Pons (tissue), 1 donor: ENCODE measurements at regions not wholly inside any gene's neighbourhood (a gene's known extent, or its start where the extent isn't known, plus 50 kb on each side); places are given as distances from the start of the nearest gene placed in this dataset.
"Not testable (repeated sequence)": the region's sequence is repeated elsewhere in the genome, so short reads cannot be mapped to it uniquely, and the experiment has no call there.

Experiments
- DNase-seq: peaks from one replicate; pipeline ENCODE4 v3.0.0-alpha.2; 2016; ENCODE audit warnings: low spot score

DNA sequence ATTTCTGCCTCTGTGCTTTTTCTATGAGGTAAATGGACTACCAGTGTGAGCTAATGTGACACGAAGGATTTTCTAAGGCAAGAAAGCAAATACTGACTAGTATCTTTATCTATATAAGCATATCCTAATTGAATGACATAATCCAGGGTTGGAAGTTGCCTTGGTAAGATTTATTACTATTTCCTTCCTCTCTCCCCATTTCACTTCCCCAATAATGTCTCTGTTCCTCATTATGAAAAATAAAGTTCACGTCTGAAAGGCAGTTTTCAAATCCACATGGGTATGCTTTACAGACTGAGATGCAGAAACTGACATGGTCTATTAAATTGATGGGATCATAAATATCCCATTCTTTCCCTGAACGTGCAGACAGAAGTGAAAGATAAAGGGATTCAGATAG is 86.0 kb downstream of the DTWD1 start:
- DNase-seq: no peak

DNA sequence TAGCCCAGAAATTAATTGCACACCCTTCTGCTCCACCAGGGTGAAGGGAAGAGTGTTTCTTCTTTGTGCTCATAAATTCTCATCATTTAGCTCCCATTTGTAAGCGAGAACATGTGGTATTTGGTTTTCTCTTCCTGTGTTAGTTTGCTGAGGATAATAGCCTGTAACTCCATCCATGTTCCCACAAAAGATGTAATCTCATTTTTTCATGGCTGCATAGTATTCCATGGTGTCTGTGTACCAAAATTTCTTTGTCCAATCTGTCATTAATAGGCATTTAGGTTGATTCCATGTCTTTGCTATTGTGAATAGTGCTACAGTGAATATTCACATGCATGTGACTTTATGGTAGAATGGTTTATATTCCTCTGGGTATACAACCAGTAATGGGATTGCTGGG is 86.8 kb downstream of the DTWD1 start:
- DNase-seq: no peak

DNA sequence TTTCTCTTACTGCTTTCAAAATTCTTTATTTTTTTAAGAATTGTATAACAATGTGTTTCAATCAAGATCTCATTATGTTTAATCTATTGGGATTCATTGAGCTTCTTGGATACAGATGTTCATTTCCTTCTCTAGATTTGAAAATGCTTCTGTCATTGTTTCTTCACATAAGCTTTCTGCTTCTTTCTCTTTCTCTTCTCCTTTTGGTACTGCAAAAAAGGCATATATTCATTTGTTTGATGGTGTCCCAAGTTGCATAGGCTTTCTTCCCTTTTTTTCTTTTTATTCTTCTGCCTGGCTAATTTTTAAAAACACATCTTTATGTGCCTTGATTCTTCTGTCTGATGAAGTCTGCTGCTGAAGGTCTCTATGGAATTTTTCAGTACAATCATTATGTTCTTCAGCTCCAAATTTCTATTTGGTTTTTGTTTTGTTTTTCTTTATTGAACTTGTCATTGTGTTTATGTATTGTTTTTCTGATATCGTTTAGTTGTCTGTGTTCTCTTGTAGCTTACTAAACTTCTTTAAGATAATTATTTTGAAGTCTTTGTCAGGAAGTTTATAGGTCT is 88.9 kb downstream of the DTWD1 start:
- no peak for DNase-seq

DNA sequence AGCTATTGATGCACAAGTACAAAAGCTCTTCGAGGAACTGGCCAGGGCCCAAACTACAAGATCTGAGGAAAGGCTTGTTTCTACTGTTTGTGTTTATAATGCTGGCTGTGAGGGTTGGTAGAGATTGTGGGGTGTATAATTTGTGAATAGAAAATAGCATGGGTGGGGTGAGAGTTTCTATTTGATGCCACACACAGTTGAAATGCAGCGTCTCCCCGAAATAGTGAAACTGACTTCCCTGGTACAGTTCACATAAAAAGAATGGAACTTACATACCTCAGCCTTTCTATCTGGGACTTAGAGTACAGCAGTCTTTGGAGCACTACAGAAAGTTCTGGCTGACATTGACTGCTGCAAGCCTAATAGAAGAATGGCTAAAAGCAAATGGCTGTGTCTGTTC is 91.3 kb downstream of the DTWD1 start:
- DNase-seq: peak; percentile 31

DNA sequence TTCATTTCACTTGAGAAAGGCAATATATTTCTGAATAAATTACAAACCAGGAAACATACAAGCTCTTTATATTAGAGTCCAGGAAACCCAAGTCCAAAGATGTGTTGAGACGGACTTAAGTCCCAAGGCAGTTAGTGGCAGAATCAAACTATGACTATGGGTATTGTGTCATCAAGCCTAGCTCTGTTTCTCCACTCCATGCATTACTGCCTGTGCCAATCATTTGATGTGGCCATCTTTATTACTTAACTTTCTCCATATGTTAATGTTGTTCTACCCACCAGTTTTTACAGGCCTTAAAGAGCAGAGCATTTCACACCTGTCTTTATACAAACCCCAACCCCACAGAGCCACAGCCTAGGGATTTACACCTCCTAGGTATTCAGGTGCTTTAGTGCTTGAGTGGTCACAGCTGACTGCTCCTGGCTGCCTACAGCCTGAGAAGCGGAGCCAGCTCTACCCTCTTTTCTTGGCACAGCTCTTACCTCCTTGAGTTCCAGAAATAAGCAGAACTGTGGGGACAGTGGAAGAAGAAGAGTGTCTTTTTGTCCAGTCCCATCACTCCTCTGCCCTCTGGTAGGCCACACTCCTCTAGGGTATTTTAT is 92.1 kb downstream of the DTWD1 start:
- no peak for DNase-seq

DNA sequence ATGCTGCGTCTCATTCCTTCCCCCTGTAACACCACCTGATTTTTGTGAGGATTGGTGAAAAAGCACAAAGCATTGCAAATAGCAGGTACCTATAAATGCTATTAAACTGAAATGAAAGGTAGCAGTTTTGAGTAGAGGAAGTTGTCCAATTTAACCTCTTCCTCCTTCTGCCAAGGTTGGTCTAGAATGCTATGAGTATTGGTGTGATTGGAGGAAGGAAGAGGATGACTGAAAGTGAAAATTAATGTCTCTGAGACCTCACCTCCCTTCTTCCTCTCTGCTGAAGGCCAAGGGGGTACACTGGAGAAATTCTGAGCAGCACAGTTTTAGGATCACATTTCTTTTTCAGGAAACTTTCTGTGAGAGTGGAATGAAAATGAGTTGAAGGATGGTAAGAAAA is 94.4 kb downstream of the DTWD1 start:
- DNase-seq: no peak

DNA sequence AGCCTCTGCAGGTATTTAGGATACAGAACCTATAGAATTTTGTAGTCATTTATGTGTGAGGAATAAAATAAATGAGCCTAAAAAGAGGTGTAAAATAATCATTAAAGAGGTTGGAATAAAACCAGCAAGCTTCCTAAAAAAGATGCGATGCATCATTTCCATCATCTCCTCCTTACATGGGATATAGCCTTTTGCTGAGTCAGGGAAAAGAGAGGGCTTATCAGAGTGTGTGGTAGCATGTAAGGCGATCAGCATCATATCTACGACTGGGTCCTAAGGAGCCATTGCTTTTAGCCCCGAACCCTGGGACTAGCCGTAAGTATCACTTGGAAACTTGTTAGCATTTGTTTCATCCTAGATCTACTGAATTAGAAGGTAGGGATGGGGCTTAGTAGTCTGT is 94.9 kb downstream of the DTWD1 start:
- DNase-seq: no peak

DNA sequence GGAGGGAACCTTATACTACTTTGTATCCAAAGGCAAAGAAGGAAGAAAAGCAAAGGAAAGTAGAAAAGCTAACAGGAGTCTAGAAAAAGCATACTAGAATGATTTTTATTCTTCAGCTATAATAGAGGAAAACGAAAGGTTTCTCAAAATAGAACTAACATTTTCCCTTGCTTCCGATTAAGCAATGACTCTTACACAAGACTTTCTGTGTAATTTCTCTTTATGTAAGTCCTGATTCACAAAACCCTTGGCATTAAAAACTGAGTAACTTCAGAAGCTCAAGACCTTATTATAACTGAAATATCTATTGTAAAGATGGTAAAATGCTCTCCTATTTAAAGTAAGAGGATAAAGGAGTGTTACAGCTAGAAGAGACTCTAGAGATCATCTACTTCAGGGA is 97.4 kb downstream of the DTWD1 start:
- DNase-seq: peak; percentile 3

DNA sequence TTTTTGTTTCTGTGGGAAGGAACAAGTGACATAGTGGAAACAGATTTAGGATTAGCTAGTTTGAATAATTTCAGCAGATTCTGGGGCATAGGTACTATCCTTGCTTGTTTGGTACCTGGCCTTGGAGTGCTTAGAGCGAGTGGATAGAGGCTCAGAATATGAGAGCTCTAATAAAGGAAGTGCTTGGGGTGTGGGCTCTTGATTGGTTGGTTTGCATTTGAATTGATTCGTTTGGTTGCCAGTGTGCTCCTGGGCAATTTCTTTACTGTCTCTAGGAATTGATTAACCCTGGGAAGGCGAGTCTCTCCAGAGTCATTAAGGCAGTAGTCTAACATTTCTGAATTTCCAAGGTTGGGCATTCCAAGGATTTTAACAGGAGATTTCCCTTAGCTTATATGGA is 98.0 kb downstream of the DTWD1 start:
- DNase-seq: no peak

DNA sequence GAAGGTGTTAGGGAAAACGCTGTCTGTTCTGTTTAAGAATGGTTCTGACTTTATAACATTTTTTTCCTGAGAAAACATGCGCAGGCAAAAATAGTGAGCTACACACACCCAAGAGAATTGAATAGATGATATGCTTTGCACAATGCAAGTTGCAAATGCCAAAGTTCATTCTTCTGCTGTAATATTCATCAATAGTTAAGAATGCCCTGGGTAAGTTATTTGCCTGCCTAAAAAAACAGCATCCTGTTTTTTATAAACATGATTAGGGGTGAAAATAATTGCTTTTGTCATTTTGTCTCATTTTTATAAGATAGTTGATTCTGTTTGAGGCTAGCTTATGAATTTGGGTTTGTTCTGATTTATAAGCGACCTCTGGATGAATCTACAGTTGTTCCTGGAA is 99.4 kb downstream of the DTWD1 start:
- no peak for DNase-seq

DNA sequence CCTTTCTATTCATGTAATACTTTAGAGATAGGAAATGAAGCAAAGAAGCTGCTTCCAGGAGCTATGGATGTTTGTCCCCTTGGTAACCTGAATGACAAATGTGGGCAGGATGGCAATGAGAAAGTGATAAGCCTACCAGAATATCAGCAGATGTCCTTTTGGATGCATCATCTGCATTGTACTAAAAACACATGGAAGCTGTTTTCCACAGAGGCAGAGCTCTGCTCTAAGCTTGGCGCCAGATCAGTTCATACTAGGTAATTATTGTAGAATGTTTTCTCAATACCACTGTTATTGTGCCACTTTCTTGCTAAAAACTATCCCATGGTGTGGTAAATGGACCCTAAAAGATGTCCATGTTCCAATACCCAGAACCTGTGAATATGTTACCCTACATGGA is 100.2 kb downstream of the DTWD1 start:
- DNase-seq: no peak

DNA sequence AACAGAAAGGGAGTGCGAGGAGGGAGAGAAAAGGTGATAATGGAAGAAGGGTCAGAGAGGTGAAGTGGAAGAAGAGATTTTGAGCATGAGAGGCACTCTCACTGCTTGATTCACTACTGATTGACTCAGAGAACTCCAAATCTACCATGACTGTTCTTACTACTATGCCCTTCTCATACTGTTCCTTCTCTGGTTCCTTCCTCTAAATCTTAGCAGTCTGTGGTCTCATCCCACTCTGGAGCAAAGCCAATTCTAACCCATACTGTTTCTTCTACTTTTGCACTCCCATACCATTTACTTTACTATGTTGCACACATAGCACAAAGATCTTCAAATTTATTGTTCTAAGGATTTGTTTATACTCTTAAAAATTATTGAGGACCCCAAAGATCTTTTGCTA is 100.8 kb downstream of the DTWD1 start:
- no peak for DNase-seq

DNA sequence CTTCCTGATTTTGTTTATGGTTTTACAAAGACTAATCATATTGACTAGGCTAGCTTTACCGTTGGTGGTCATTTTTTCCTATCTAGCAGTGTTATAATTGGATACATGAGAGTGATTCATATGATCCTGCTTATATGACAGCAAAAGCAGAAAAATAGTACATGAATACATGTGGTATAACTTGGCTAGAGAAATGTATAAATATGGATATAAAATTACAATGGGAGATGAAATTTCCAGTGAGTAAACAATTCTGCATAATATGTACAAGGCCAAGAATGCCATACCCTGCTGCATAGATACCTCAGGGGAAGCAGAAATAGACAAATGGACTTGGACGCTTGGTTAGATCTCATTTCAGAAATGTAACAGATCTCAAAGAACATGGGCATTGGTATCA is 103.1 kb downstream of the DTWD1 start:
- no peak for DNase-seq

DNA sequence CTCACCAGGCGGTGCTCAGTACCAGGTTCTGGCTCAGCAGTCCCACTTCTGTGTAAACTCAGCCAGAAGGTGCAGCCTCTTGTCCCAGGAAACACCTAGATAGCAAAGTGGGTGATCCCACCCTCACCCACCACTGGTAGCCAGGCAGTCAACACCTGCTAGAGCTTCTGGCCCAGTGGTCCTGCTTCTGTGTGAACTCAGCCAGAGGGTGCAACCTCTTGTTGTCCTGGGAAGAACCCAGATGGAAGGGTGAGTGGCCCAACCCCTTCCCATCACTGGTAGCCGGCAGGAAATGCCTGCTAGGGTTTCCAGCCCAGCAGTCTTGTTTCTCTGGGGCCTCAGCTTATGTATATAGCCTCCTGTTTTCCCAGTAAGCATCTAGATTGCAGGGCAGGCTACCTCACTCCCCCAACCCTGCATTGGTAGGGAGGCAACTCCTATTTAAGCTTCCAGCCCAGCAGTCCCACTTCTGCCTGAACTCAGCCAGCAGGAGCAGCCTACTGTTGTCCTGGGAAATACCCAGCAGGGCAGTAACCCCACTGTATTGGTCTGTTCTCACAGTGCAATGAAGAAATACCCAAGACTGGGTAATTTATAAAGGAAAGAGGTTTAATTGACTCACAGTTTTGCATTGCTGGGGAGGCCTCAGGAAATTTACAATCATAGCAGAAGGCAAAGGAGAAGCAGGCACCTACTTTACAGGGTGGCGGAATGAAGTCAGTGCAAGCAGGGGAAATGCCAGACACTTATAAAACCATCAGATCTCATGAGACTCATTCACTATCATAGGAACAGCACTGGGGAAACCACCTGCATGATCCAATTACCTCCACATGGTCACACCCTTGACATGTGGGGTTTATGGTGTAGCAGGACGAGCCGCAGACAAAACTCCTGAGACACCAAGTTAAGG is 110.6 kb downstream of the DTWD1 start:
- DNase-seq: no peak

DNA sequence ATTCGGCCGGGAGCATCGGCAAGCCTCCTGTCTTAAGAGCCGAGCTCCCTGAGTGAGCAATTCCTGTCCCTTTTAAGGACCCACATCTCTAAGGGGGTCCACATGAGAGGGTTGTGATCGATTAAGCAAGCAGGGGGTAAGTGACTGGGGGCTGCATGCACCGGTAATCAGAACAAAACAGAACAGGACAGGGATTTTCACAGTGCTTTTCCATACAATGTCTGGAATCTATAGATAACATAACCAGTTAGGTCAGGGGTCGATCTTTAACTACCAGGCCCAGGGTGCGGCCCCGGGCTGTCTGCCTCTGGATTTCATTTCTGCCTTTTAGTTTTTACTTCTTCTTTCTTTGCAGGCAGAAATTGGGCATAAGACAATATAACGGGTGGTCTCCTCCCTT is 111.3 kb downstream of the DTWD1 start:
- DNase-seq: not testable (repeated sequence)

DNA sequence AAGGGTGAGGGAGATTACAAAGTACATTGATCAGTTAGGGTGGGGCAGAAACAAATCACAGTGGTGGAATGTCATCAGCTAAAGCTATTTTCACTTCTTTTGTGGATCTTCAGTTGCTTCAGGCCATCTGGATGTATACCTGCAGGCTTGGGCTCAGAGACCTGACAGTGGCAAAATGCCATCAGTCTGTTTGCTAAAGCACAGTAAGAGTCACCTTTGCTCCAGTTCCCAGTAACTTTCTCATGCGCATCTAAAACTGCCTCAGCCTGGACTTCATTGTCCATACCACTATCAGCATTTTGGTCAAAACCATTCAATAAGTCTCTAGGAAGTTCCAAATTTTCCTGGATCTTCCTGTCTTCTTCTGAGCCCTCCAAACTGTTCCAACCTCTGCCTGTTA is 113.2 kb downstream of the DTWD1 start:
- DNase-seq: not testable (repeated sequence)

DNA sequence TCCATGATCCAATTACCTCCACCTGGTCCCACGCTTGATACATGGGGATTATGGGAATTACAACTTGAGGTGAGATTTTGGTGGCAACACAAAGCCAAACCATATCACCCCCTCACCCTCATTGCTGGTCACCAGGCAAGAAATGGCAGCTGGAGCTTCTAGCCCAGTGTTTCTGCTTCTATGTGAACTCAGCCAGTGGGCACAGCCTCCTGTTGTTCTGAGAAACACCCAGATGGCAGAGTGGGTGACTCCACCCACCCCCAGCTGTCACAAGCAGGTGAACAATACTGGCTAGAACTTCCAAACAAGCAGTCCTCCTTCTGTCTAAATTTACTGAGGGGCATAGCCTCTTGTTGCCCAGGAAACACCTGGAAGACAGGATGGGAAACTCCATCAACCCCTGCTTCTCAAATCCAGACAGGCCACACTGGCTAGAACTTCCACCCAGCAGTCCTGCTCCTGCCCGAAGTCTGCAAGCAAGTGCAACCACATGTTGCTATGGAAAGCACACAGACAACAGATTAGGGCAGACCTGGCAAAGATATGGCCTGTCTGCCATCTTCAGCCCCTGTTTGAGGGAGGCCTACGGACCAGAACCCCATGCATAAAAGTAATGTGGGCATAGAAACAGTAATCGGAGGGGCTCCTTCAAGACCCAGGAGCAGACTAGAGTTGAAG is 114.1 kb downstream of the DTWD1 start:
- no peak for DNase-seq

DNA sequence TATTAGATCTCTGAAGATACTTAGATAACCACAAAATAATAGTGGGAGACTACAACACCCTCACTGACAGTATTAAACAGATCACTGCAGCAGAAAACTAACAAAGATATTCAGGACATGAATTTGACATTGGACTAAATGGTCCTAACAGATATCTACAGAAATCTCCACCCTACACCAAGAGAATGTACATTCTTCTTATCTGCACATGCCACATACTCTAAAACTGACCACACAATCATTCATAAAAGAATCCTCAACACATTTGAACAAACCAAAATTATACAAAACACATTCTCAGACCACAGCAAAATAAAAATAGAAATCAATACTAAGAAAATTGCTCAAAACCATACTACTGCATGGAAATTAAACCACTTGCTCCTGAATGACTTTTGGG is 116.3 kb downstream of the DTWD1 start:
- no peak for DNase-seq

DNA sequence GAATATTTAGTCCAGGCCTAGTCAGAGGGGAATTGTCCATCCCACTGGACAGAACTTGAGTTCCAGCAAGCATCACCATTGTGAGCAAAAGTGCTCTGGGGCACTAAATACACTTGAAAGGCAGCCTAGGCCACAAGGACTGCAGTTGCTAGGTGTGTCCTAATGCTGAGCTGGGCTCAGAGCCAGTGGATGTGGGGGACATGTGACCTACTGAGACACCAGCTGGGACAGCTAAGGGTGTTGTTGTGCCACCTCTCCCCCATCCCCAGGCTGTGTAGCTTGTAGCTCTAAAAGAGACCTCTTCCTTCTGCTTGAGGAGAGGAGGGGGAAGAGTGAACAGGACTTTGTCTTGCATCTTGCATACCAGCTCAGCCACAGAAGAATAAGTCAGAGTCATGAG is 120.9 kb downstream of the DTWD1 start:
- DNase-seq: no peak

DNA sequence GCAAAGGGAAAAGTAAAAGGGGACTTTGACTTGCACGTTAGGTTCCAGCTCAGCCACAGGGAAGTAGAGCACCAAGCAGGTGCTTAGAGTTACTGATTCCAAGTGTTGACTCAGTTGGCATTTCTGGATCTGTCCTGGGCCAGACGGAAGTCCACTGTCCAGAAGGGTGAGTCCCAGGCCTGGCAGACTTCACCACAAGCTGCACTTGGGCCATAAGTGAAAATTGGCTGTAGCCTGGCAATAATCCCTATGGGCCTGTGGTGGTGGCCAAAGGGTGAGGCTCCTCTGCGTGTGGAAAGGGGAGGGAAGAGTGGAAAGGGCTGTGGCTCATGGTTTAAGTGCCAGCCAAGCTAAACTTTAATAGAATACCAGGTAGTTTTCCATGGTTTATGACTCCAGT is 121.5 kb downstream of the DTWD1 start:
- DNase-seq: no peak

DNA sequence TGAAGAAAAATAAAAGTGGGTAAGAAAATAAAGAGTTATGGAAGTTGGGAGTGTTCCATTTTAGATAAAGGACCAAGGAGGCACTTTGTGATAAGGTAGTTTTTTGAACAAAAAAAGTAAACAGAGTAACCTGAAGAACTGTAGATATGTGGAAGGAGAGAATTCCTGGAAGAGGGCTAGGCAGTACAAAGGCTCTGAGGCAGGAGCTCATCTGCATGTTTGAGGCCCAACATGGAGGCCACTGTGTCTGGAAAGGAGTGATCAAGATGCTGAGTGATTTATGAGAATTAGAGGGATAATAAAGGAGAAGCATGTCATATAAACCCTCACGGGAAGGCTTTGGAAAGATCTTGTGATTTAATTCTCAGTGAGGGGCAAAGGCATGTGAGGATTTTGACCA is 126.5 kb downstream of the DTWD1 start:
- DNase-seq: no peak

DNA sequence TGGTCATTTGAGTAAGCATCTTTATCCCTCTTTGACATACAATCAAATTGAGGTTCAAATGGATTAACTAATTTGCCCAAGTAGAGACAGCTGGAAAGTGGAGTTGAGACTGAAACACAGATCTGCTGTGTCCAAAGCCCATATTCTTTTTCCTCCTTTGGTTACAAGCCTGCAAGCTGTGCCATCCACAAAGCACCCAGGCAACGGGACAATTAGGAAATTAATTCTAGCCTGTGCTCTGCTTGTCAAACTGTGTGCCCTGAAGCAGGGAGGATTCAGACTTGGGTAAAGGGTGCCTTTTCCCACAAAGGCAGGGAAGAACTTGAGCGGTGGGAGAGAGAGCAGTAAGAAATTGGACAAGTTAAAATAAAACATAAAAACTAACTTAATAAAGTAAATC is 127.9 kb downstream of the DTWD1 start:
- peak; percentile 1 for DNase-seq

DNA sequence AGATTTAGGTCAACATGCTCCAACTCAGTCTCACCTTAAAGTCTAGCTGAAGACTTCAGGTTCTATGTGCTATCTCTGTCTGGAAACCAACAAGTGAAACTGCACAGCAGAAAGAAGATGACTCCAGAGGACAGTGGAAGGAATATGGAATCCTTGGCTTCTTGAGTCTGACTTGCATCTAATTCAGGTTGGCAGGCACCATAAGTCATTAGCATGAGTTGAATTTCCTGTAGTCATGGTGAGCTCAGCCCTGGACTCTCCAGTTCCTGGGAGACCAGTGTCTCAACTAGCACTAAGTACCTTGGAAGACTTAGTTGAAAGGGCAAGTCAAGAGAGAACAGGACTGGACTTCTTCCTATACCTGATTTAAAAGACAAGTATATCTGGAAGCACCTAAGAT is 129.7 kb downstream of the DTWD1 start:
- no peak for DNase-seq
